HepG2 (cell line): ENCODE measurements at regions not wholly inside any gene's neighbourhood (a gene's known extent, or its start where the extent isn't known, plus 50 kb on each side); places are given as distances from the start of the nearest gene placed in this dataset.

Experiments used
- KLF11 ChIP-seq: IDR thresholded peaks from 2 replicates; pipeline ENCODE4 v1.6.1; 2016; ENCODE audit warnings: missing compliant biosample characterization
- RARG ChIP-seq: sonication (generic); formaldehyde crosslinking; IDR thresholded peaks from 2 replicates; pipeline ENCODE4 v1.4.0; 2020; ENCODE audit warnings: low read depth, mild to moderate bottlenecking, missing genetic modification reagents
- REST ChIP-seq, 2 experiments: IDR thresholded peaks; 2 replicates each; pipeline ENCODE4 v1.6.1; 2011 to 2012; ENCODE audit warnings: low read length in 2 of 2, borderline replicate concordance in 1 of 2, low read depth in 1 of 2, mild to moderate bottlenecking in 1 of 2, moderate library complexity in 1 of 2
- ZNF142 ChIP-seq: sonication (generic); formaldehyde crosslinking; IDR thresholded peaks from 2 replicates; pipeline ENCODE4 v1.4.0; 2020; ENCODE audit warnings: missing genetic modification reagents

- no peak for TF ChIP-seq ZNF142 (CRISPR knock-in tag)
- TF ChIP-seq REST (IDR thresholded peaks at IDR 0.05; ENCODE audit: borderline replicate concordance in 1 of 2, low read depth in 1 of 2, low read length in 2 of 2): peak; percentile 15 to 89
- no peak for TF ChIP-seq RARG
- TF ChIP-seq KLF11 (CRISPR knock-in tag): no peak
Measured at GRCh38 chr2:103656558-103656957, 894.7 kb downstream of the TMEM182 start (continued).
